HG03196 (cell line): ENCODE measurements at regions not wholly inside any gene's neighbourhood (a gene's known extent, or its start where the extent isn't known, plus 50 kb on each side); places are given as distances from the start of the nearest gene placed in this dataset.
"Not testable (repeated sequence)": the region's sequence is repeated elsewhere in the genome, so short reads cannot be mapped to it uniquely, and the experiment has no call there.

Experiments
- ATAC-seq: cut with Tn5 transposase; IDR thresholded peaks from one replicate; pipeline ENCODE4 v1.9.1; 2021; ENCODE audit not compliant: unreplicated experiment

- no peak for ATAC-seq
Measured at GRCh38 chr14:49249022-49249421, 337.2 kb downstream of the RPS29 start.

DNA sequence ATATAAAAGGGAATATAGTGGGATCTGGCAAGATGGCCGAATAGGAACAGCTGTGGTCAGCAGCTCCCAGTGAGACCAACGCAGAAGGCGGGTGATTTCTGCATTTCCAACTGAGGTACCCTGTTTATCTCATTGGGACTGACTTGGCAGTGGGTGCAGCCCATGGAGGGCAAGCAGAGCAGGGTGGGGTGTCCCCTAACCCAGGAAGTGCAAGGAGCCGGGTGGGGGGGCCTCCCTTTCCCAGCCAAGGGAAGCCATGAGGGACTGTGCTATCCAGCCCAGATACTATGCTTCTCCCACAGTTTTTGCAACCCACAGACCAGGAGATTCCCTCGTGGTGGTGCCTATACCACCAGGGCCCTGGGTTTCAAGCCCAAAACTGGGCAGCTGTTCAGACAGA is 342.4 kb downstream of the RPS29 start:
- ATAC-seq = not testable (repeated sequence)

- ATAC-seq = no peak
Measured at GRCh38 chr14:49240383-49240782, 345.8 kb downstream of the RPS29 start.

DNA sequence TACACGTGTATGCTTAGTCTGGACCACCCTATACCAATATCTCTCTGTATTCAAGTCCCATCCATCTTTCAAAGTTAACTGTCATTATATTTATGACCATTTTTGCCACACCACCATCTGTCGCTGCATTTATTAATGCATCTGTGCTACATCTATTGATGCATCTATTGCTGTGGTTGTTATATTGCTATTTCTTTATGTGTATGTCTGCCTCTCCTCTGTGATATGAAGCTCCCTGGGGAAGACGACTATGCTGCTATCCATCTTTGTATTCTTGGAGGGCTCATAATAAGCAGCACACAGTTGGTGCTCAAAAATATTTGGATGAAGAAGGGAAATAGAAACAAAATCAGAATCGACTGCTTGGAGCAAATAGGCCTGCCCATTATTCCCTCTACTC is 357.6 kb downstream of the RPS29 start:
- ATAC-seq = no peak

- no peak for ATAC-seq
Measured at GRCh38 chr14:49221316-49221715, 364.9 kb downstream of the RPS29 start.

DNA sequence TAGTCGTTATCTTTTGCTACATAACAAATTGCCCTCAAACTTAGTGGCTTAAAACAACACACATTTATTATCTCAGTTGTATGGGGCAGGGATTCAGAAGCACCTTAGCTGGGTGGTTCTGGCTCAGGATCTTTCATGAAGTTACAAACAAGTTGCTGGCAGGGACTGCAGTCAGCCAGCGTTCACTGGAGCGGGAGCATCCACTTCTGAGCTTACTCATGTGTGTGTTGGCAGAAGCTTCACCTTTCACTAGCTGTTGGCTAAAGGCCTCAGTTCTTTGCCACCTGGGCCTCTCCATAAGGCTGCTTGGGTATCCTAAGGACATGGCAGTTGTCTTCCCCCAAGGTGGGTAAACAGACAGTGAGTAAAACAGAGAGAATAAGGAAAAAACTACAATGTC is 365.7 kb downstream of the RPS29 start:
- ATAC-seq = no peak

GRCh38 chr14:49218436-49219092 is 367.6 kb downstream of the RPS29 start:
- ATAC-seq = no peak

- ATAC-seq = no peak
Measured at GRCh38 chr14:49212721-49213120, 373.5 kb downstream of the RPS29 start.

GRCh38 chr14:49209416-49209815 is 376.8 kb downstream of the RPS29 start:
- no peak for ATAC-seq

- ATAC-seq = no peak
Measured at GRCh38 chr14:49206828-49207227, 379.4 kb downstream of the RPS29 start.

DNA sequence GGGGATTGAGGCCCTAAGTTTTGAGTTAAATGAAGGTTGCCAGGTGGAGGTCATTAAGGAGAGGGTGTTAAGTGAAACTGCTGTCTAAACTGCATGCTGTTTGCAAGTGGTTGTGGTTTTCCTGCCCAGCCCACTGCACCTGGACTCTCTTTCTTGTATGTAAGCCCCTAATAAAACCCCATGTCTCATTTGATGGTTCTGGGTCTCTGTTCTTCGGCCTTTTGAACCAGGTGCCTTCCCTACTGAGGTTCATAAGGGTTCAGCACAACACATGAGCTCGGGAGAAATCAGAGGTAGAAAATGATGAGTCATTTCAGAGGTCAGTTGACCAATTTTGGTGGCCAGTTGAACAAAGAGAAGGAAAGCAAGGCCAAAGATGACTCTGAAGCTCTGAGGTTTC is 382.5 kb downstream of the RPS29 start:
- ATAC-seq = no peak

DNA sequence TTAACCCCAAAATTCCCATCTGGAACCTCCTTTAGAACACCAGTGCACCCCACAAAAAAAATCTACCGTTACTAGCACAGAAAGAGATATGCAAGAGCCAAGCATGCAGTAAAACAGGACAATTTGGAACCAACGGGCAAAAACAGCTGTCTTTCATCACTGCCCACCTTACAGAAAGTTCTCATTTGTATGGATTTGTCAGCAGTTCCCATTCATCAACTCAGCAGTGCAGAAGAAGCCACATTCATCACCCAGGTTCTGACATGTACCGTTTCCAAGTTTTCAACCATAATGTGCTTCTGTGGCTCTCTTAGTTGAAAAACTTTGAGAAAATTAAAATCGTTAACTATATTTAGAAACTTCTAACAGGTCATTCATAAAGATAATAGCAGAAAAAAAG is 387.0 kb downstream of the RPS29 start:
- ATAC-seq = no peak

- ATAC-seq = no peak
Measured at GRCh38 chr14:49196327-49196726, 389.9 kb downstream of the RPS29 start.

- ATAC-seq = no peak
Measured at GRCh38 chr14:49194067-49194466, 392.1 kb downstream of the RPS29 start.

DNA sequence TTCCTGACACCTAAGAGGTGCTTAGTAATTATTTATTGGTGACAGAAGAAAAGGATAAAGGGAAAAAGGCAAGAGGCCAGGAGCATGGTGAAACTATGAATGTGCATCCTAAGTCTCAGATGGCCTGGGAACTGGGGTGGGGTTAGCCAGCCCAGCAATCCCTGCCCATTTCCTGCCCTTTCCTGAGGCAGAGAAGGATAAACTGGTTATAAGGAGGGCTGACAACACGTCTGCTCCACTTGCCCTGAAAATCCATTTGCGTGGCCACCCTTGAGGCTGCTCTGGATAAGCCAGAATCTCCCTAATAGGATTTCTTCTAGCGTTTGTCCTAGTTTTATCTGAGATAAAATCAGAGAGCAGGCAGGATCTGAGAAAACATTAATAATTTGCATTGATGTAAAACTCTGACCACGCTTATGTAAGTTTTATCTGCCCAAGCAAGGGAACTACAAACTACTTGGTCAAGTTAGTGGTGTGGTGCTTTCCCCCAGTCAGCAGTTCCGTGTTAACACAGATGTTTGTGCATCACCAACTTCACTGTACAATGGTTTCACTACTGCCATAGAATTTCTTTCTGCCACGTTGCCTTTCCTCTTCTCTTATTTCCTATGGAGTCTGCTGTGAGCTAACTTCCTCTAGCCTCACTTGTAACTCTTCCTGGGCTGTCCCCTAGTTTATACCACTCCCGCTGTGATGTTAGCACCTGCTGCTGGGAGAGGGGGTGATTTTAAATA is 392.7 kb downstream of the RPS29 start:
- peak; percentile 94 for ATAC-seq

- ATAC-seq = no peak
Measured at GRCh38 chr14:49191380-49191779, 394.8 kb downstream of the RPS29 start.

DNA sequence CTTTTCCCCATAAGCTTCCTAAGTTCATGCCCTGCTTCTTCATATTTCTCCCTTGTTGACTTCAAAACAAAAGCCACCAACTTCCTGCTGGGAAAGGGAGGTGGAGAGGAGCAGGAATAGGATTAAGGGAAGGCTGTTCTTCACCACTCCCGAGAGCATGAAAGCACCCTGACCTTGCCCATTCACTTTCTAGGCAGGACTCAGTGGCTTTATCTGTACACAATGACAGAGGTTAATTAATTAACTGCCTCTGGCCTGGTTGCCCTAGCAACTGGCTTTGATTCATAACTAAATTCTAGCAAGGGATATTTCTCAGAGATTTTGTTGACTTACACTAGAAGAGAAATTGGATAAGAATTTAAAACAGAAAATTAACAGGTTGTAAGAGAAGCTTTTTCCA is 396.8 kb downstream of the RPS29 start:
- ATAC-seq = no peak

GRCh38 chr14:49187799-49188198 is 398.4 kb downstream of the RPS29 start:
- no peak for ATAC-seq

DNA sequence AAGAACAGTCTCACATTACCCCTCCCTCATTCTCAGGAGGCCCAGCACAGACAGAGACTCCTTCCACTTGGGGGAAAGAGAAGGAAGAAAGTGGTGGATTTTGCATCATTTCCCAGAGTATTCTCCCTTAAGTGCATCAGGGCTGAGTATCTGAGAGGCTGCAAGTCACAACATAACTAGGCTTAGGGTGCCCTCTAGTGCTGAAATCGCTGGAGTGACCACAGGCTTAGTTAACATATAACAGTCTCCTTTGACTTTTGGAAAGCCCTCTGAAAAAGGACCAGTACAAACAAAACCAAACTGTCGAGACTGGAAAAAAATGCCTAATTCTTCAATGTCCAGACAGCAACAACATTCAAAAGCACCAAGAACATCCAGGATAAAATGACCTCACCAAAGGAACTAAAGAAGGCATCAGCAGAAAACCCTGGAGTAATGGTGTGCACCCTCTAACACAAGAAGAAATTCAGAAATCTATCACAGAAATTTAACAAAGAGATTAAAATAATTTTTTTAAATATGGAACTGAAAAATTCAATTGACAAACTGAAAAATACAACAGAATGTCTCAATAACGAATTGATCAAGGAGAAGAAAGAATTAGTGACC is 412.3 kb downstream of the RPS29 start:
- peak; percentile 96 for ATAC-seq

- ATAC-seq = no peak
Measured at GRCh38 chr14:49164074-49164473, 422.1 kb downstream of the RPS29 start.

- no peak for ATAC-seq
Measured at GRCh38 chr14:49160983-49161382, 425.2 kb downstream of the RPS29 start.

DNA sequence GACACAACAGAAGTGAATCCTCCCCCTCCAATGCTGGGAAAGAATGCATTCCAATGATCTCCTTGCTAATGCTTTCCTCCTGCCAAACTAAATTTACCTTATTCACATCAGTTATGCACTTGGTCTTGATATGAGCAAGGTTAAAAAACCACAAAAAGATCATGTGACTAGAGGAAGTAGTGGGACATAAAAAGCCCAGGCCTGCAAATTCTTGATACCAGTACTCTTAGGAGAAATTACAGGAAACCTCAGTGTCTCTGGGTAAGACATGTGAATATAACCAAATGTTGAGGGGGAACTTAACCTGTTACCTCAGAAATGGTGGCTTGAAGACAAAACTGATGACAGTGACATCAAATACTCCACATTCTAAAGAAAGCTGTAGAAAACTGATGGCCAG is 427.1 kb downstream of the RPS29 start:
- no peak for ATAC-seq
